NCI-H510A treated with DMSO at 0.1 percent for 48 hours (cell line): ENCODE measurements at regions not wholly inside any gene's neighbourhood (a gene's known extent, or its start where the extent isn't known, plus 50 kb on each side); places are given as distances from the start of the nearest gene placed in this dataset.

Experiments
- DNase-seq: peaks from one replicate; lab custom pipeline; 2025; lab: John Stamatoyannopoulos, UW

DNA sequence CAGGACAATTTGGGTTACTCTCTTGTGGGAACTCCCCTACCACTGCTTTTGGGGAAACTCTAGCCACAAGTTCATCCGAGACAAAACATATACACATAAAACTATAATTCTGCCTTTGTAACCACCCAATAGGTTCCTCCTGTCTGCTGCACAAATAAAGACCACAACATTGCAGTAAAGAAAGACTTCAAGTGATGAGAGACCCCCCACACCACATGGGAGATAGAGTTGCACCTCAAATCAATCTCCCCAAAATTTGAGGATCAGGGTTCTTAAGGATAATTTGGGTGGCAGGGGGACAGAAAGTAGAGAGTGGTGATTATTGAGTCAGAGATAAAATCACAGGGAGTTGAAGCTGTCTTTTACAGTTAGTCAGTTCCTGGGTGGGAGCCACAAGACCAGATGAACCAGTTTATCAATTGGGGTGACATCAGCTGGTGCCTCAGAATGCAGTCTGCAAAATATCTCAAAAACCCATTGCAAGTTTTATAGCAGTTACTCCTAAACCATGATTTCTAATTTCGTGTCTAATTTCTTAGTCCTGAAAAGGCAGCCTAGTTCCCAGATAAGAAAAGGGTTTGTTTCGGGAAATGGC, 1348.5 kb downstream of the PCDH9 start:
- no peak for DNase-seq

- no peak for DNase-seq
Measured at GRCh38 chr13:65875031-65875430, 1355.1 kb downstream of the PCDH9 start.

GRCh38 chr13:65872448-65872847, 1357.7 kb downstream of the PCDH9 start:
- DNase-seq, result no peak

- no peak for DNase-seq
Measured at GRCh38 chr13:65868884-65869283, 1361.3 kb downstream of the PCDH9 start.

DNA sequence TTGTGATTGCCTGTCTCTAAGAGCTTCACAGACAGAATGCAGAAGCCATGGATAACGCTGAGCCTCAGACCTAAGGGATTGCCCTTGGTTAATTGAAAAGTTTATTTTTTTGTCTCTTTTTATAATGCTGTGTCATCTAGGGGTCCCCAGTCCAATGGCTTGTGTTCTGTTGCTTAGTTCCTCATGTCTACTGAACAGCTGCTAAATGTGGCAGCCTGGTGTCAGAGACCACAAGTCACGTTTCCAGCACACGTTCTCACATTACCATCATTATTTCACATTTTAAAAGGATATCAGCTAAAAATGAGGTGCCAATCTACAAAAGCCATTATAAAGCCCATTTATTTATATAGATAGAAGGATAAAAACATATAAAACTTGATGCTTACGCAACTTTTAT, 1362.0 kb downstream of the PCDH9 start:
- DNase-seq, result no peak

DNA sequence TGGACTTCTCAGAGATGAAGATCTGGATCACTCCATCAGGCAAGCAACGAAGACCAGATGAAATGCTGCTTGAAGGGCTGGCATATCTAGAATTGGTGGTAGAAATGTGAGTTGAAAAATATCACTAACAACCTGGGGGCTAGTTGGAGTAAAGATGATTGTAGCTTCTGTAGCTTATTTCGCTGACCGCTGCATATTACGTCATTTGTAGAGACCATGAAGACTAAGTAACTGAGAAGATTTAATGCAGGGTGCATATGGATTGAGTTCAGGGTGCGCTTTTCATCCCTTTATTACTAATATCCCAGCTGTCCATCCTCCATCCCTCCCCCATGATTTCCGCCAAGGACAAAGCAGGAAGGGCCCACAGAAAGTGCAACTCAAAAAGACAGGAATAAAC, 1364.0 kb downstream of the PCDH9 start:
- no peak for DNase-seq

- no peak for DNase-seq
Measured at GRCh38 chr13:65865206-65865605, 1364.9 kb downstream of the PCDH9 start.

DNA sequence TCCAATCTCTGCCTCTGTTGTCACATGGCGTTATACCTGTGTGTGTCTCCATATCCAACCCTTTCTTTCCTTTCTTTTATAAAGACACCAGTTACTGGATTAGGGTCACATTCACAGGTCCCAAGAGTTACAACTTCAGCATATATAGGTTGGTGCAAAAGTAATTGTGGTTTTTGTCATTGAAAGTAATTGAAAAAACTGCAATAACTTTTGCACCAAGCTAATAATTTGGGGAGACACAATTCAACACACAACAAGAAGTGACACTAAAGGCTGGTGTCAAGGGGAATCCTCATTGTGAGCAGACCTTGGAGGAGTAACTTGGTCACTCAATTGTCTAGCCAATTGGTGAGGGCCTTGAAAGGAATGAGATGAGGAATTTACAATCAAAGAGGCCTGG, 1366.1 kb downstream of the PCDH9 start:
- no peak for DNase-seq

GRCh38 chr13:65860306-65860705, 1369.8 kb downstream of the PCDH9 start:
- DNase-seq, result no peak

DNA sequence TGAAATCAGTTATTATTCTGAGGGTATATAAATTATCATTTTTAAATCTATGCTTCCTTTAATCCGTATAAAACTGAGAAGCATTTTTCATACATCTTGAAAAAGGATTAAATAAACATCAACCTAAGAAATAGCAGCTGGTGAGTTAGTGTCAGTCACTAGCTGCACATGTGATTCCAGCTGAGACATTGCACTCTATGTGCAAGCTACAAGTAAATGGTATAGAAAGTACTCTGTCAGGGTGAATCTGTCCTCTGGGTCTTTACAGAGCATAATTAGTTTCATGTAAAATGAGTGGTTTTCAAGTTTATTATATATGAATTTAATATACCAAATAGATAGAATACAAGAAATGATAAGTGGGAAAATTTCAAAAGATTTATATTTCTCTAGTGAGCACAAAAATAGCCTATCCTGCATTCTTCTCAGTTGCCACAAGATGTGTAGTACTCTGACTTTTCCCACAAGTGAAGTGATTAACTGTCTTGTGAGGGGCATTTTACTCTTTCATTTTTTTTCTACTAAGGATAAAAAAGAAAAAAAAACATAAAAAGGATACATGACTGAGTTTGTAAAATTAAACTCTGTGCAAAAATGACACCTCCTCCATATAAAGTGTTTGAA, 1372.1 kb downstream of the PCDH9 start:
- DNase-seq, result no peak

- no peak for DNase-seq
Measured at GRCh38 chr13:65856431-65856830, 1373.7 kb downstream of the PCDH9 start.

GRCh38 chr13:65855242-65855805, 1374.8 kb downstream of the PCDH9 start:
- DNase-seq, result no peak

GRCh38 chr13:65854431-65854830, 1375.7 kb downstream of the PCDH9 start:
- no peak for DNase-seq

- no peak for DNase-seq
Measured at GRCh38 chr13:65844266-65844841, 1385.8 kb downstream of the PCDH9 start.

- DNase-seq, result no peak
Measured at GRCh38 chr13:65843314-65843731, 1386.8 kb downstream of the PCDH9 start.

GRCh38 chr13:65841156-65841555, 1389.0 kb downstream of the PCDH9 start:
- DNase-seq, result no peak

DNA sequence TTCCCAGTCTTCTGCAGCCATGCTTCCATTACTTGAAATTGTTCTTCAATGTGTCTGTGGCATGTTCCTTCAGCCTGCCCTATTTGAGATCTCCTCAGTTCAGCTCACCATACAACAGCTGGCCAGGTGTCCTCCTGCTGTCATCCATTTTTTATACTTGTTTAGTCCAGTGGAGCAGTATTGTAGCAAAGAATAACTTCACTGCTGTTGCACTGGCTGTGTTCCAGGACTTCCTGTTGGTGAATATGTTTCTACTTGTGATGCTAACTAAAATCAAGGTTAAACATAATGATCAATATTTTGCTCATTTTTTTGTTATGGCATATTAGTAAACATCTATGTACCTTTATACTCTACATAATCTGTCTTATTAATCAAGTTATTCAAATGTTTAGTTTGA, 1394.1 kb downstream of the PCDH9 start:
- no peak for DNase-seq

GRCh38 chr13:65834897-65835296, 1395.2 kb downstream of the PCDH9 start:
- DNase-seq, result no peak

DNA sequence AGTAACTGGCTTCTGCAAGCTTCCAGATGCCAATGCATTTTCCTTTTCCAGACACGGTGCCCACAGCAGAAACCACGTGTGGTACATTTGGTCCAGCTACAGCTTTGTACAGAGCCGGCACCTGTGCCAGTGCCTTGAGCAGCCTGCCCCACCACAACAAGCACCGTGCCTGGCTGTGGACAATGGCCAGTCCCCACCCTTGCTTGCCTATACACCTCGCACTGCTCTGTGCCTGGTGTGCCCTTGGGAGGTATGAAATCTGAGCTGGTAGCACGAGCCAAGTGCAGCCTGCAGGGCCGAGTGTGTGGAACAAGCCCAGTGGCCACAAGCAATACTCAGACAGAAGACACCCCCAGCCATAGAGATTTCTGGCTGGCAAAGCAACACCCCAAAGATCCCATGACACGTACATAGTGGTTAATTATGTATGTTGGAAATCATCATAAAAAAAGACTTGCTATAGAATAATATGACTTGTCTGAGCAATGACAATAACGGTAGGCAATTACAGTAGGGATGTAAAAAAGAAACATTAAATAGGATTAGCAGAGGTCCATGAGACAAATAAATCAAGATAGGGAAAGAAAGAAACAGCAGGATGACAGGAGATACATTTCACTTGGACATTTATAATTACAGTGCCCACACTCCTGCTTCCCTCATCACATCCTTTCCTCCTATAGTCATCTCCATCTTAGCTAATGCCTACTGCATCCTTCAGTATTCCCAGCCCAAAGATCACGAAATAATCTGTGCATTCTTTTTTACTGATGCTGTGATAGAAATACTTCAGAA, 1399.5 kb downstream of the PCDH9 start:
- DNase-seq, result no peak

- no peak for DNase-seq
Measured at GRCh38 chr13:65829241-65830008, 1400.7 kb downstream of the PCDH9 start.

GRCh38 chr13:65826657-65827056, 1403.5 kb downstream of the PCDH9 start:
- DNase-seq, result no peak

DNA sequence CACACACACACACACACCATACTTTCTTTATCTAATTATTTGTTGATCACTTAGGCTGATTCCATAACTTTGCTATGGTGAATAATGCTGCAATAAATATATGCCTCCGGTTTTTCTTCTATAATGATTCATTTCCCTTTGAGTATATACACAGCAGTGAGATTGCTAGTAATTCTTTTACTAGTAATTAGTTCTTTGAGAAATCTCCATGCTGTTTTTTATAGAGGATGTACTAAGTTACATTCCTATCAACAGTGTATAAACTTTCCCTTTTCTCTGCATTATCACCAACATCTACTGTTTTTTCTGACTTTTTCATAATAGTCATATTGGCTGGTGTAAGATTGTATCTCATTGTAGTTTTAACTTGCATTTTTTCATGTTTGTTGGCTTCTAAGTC, 1405.1 kb downstream of the PCDH9 start:
- DNase-seq, result no peak
